HCT116 (cell line): ENCODE measurements at regions not wholly inside any gene's neighbourhood (a gene's known extent, or its start where the extent isn't known, plus 50 kb on each side); places are given as distances from the start of the nearest gene placed in this dataset.

Experiments
- ATAC-seq: fragments of 200-7000 bp; cut with Tn5 transposase; 2 replicates; pipeline ENCODE4 v1.9.1; 2020; ENCODE audit warnings: mild to moderate bottlenecking, moderate library complexity
- BruUV-seq: library from RNA; stranded (reverse); fragments of 400-500 nt; replicated peaks from 2 replicates; lab custom pipeline; 2021; lab: Mats Ljungman, UMichigan
- CTCF ChIA-PET: fragments of 300-600 bp; sonication (Branson Sonifier 250); formaldehyde crosslinking; loops from one replicate; lab custom pipeline; 2021; ENCODE audit warnings: antibody characterized with exemption; lab: Charles Lee
- POLR2A ChIA-PET: fragments of 300-600, 350-600 bp; sonication (Branson Sonifier 250); formaldehyde crosslinking; loops from one replicate; lab custom pipeline; 2021; ENCODE audit warnings: antibody characterized with exemption; lab: Charles Lee
- RAD21 ChIA-PET, 2 experiments: fragments of 300-600 bp; sonication (Branson Sonifier 250); formaldehyde crosslinking; loops; one replicate each; lab custom pipeline; 2023; ENCODE audit warnings: low total read pairs in 2 of 2; ENCODE audit not compliant: uncharacterized antibody in 2 of 2, unreplicated experiment in 2 of 2, low non-redundant PET in 1 of 2; lab: Charles Lee
- DNase-seq: peaks from one replicate; pipeline ENCODE4 v3.0.0-alpha.2; 2010; ENCODE audit warnings: low read depth, low spot score
- H2AFZ ChIP-seq: fragments of 200-600 bp; shearing (Covaris generic), sonication (generic); 2 replicates; pipeline ENCODE4 v1.6.1; 2017; ENCODE audit warnings: low read depth, mixed run types, mixed read lengths, antibody characterized with exemption, low read length; ENCODE audit not compliant: poor library complexity, severe bottlenecking
- H3K27ac ChIP-seq: 2 replicates; pipeline ENCODE4 v1.5.1; 2012; ENCODE audit warnings: low read depth, low read length
- H3K27me3 ChIP-seq: fragments of 200-600 bp; sonication (generic); 2 replicates; pipeline ENCODE4 v1.6.1; 2016; ENCODE audit warnings: mixed run types, low read length, mixed read lengths; ENCODE audit not compliant: insufficient read depth
- H3K36me3 ChIP-seq, 2 experiments: fragments of 200-500 bp in 1 of 2; fragments of 200-600 bp in 1 of 2; sonication (Bioruptor generic) in 1 of 2; sonication (generic) in 1 of 2; 2 replicates each; pipeline versions ENCODE4 v1.5.1 to v1.6.1; 2014 to 2016; ENCODE audit warnings: low read length in 2 of 2, inconsistent platforms in 1 of 2, mixed read lengths in 1 of 2, mixed run types in 1 of 2; ENCODE audit not compliant: insufficient read depth in 2 of 2, control insufficient read depth in 1 of 2
- H3K4me1 ChIP-seq, 2 experiments: fragments of 200-600 bp in 1 of 2; sonication (generic) in 1 of 2; 2 replicates each; pipeline versions ENCODE4 v1.5.1 to v1.6.1; 2012 to 2017; ENCODE audit warnings: low read length in 2 of 2, inconsistent platforms in 1 of 2, mild to moderate bottlenecking in 1 of 2, mixed read lengths in 1 of 2, mixed run types in 1 of 2, moderate library complexity in 1 of 2; ENCODE audit not compliant: insufficient read depth in 2 of 2, control insufficient read depth in 1 of 2
- H3K4me2 ChIP-seq: fragments of 200-600 bp; sonication (generic); 2 replicates; pipeline ENCODE4 v1.6.1; 2017; ENCODE audit warnings: mixed run types, low read length, mixed read lengths
- H3K4me3 ChIP-seq, 2 experiments: fragments of 200-600 bp in 1 of 2; sonication (generic) in 1 of 2; replicated peaks in 1 of 2; 2 replicates each; pipeline ENCODE4 v1.5.1; 2011 to 2016; ENCODE audit warnings: low read length in 2 of 2, control low read depth in 1 of 2, low read depth in 1 of 2, mild to moderate bottlenecking in 1 of 2, mixed read lengths in 1 of 2, mixed run types in 1 of 2
- H3K79me2 ChIP-seq: fragments of 200-600 bp; sonication (generic); 2 replicates; pipeline ENCODE4 v1.6.1; 2017; ENCODE audit warnings: mild to moderate bottlenecking, mixed run types, low read length, moderate library complexity, mixed read lengths; ENCODE audit not compliant: insufficient read depth
- H3K9ac ChIP-seq: fragments of 200-600 bp; sonication (generic); 2 replicates; pipeline ENCODE4 v1.6.1; 2016; ENCODE audit warnings: low read length, mixed read lengths
- H3K9me2 ChIP-seq: fragments of 200-600 bp; sonication (generic), shearing (Covaris generic); 2 replicates; pipeline ENCODE4 v1.6.1; 2017; ENCODE audit warnings: mixed run types, mild to moderate bottlenecking, moderate library complexity; ENCODE audit not compliant: insufficient read depth
- H3K9me3 ChIP-seq, 2 experiments: fragments of 200-500 bp in 1 of 2; fragments of 200-600 bp in 1 of 2; sonication (Bioruptor generic) in 1 of 2; sonication (generic) in 1 of 2; 2 replicates each; pipeline ENCODE4 v1.6.1; 2014 to 2017; ENCODE audit warnings: low read length in 2 of 2, mixed read lengths in 2 of 2, inconsistent platforms in 1 of 2, low read depth in 1 of 2, mild to moderate bottlenecking in 1 of 2, mixed run types in 1 of 2, moderate library complexity in 1 of 2; ENCODE audit not compliant: control insufficient read depth in 1 of 2, insufficient read depth in 1 of 2
- H4K20me1 ChIP-seq: fragments of 200-600 bp; sonication (generic), shearing (Covaris generic); 2 replicates; pipeline ENCODE4 v1.6.1; 2017; ENCODE audit warnings: mixed run types, mild to moderate bottlenecking, moderate library complexity; ENCODE audit not compliant: insufficient read depth
- ATF3 ChIP-seq: IDR thresholded peaks from 2 replicates; pipeline ENCODE4 v1.6.1; 2012
- CBX3 ChIP-seq: IDR thresholded peaks from 2 replicates; pipeline ENCODE4 v1.6.1; 2012; ENCODE audit warnings: low read depth
- CEBPB ChIP-seq: IDR thresholded peaks from 2 replicates; pipeline ENCODE4 v1.6.1; 2012; ENCODE audit warnings: low read depth
- CTCF ChIP-seq, 3 experiments: fragments of 200-600 bp in 1 of 3; sonication (generic) in 1 of 3; IDR thresholded peaks in 2 of 3; conservative IDR thresholded peaks in 1 of 3; 2 replicates each; pipeline ENCODE4 v1.5.1; 2012 to 2017; ENCODE audit warnings: low read depth in 2 of 3, low read length in 2 of 3, antibody characterized with exemption in 1 of 3, borderline replicate concordance in 1 of 3, control low read depth in 1 of 3, mild to moderate bottlenecking in 1 of 3, mixed read lengths in 1 of 3, mixed run types in 1 of 3, moderate library complexity in 1 of 3; ENCODE audit not compliant: insufficient read depth in 1 of 3
- EGR1 ChIP-seq: IDR thresholded peaks from 2 replicates; pipeline ENCODE4 v1.6.1; 2012; ENCODE audit warnings: low read depth
- EZH2phosphoT487 ChIP-seq: fragments of 200-600 bp; IDR thresholded peaks from 2 replicates; pipeline ENCODE4 v1.6.1; 2018; ENCODE audit warnings: antibody characterized with exemption, borderline replicate concordance
- JUND ChIP-seq: IDR thresholded peaks from 2 replicates; pipeline ENCODE4 v1.6.1; 2012
- POLR2A ChIP-seq: IDR thresholded peaks from 2 replicates; pipeline ENCODE4 v1.7.0; 2011; ENCODE audit warnings: borderline replicate concordance; ENCODE audit not compliant: insufficient read depth, insufficient read length; ENCODE audit errors: extremely low read depth
- POLR2AphosphoS5 ChIP-seq: IDR thresholded peaks from 2 replicates; pipeline ENCODE4 v1.6.1; 2011; ENCODE audit warnings: mild to moderate bottlenecking, low read depth, low read length, moderate library complexity
- SIN3A ChIP-seq: IDR thresholded peaks from 2 replicates; pipeline ENCODE4 v1.6.1; 2012; ENCODE audit warnings: low read depth
- SP1 ChIP-seq: IDR thresholded peaks from 2 replicates; pipeline ENCODE4 v1.6.1; 2012; ENCODE audit warnings: low read depth
- YY1 ChIP-seq: IDR thresholded peaks from 2 replicates; pipeline ENCODE4 v1.6.1; 2011; ENCODE audit warnings: low read length, low read depth, moderate library complexity, mild to moderate bottlenecking; ENCODE audit not compliant: insufficient replicate concordance; ENCODE audit errors: extremely low read depth
- ZFX ChIP-seq: fragments of 450-650 bp; IDR thresholded peaks from 2 replicates; pipeline ENCODE4 v1.6.1; 2017
- ZNF274 ChIP-seq: fragments of 200-500 bp; sonication (Bioruptor generic); IDR thresholded peaks from 2 replicates; pipeline ENCODE4 v1.6.1; 2014; ENCODE audit warnings: mild to moderate bottlenecking, low read depth, low read length, inconsistent platforms
- intact Hi-C: fragments of 100-400 bp; cut with micrococcal nuclease; formaldehyde crosslinking; loops from 2 replicates; pipeline ENCODE4 v1.10.0; 2022

- BruUV-seq = no TSS peak
- DNase-seq = no peak
- intact Hi-C loops = no loop called here
- H3K9ac ChIP-seq = no peak overlapping the region
- H3K4me3 ChIP-seq = no peak overlapping the region
- no peaks in the 10 kb centered on the region for H3K79me2 ChIP-seq
- H3K27me3 ChIP-seq = no peaks in the 10 kb centered on the region
- no peaks in the 10 kb centered on the region for H3K9me2 ChIP-seq
- no peaks in the 10 kb centered on the region for H3K9me3 ChIP-seq
- CTCF ChIA-PET = interaction anchor here (1.2 kb wide), 1 partner anchor 744 kb away, joined by 3 read pairs; no protein-coding TSS in a partner anchor
- no peak overlapping the region for H3K27ac ChIP-seq
- no peak for TF ChIP-seq POLR2AphosphoS5
- no peaks in the 10 kb centered on the region for H3K4me1 ChIP-seq
- POLR2A ChIA-PET = no interaction called here
- H3K36me3 ChIP-seq = no peaks in the 10 kb centered on the region
- no peaks in the 10 kb centered on the region for H4K20me1 ChIP-seq
- RAD21 ChIA-PET = no interaction called here
- no peak overlapping the region for H2AFZ ChIP-seq
- H3K4me2 ChIP-seq = no peak overlapping the region
- no peak for ATAC-seq
Measured at GRCh38 chr5:93057311-93057710, 523.7 kb downstream of the NR2F1-AS1 start.

GRCh38 chr5:93055971-93056370 lies 525.0 kb downstream of the NR2F1-AS1 start:
- POLR2A ChIA-PET = no interaction called here
- ATAC-seq = no peak
- Histone ChIP-seq H3K27ac (no peak overlapping the region), H3K9me3 (no peaks in the 10 kb centered on the region), H3K4me3 (no peak overlapping the region), H3K4me1 (no peaks in the 10 kb centered on the region), H3K4me2 (no peak overlapping the region), H3K79me2 (no peaks in the 10 kb centered on the region), H2AFZ (no peak overlapping the region), H3K27me3 (no peaks in the 10 kb centered on the region), H4K20me1 (no peaks in the 10 kb centered on the region), H3K36me3 (no peaks in the 10 kb centered on the region), H3K9ac (no peak overlapping the region), H3K9me2 (no peaks in the 10 kb centered on the region)
- intact Hi-C loops = no loop called here
- no TSS peak for BruUV-seq
- CTCF ChIA-PET = no interaction called here
- TF ChIP-seq POLR2A = no peak
- TF ChIP-seq EZH2phosphoT487 = no peak
- TF ChIP-seq ATF3 = no peak
- no peak for TF ChIP-seq ZFX
- TF ChIP-seq CEBPB = no peak
- no peak for TF ChIP-seq CBX3
- TF ChIP-seq CTCF (IDR thresholded peaks at IDR 0.05 in 2 of 3, conservative IDR thresholded peaks at IDR 0.05 in 1 of 3; ENCODE audit: borderline replicate concordance in 1 of 3, insufficient read depth in 1 of 3, low read depth in 2 of 3, low read length in 2 of 3) = no peak
- no peak for TF ChIP-seq YY1
- TF ChIP-seq POLR2AphosphoS5 = no peak
- no peak for TF ChIP-seq ZNF274
- TF ChIP-seq SP1 = no peak
- TF ChIP-seq SIN3A = no peak
- no peak for TF ChIP-seq EGR1
- no peak for TF ChIP-seq JUND
- DNase-seq = no peak
- RAD21 ChIA-PET = no interaction called here
